ENCODE measurements at regions not wholly inside any gene's neighbourhood (a gene's known extent, or its start where the extent isn't known, plus 50 kb on each side); places are given as distances from the start of the nearest gene placed in this dataset.

GRCh38 chr1:90210633-90211491, 216.0 kb downstream of the ZNF326 start:
- TF ChIP-seq CTCF (conservative IDR thresholded peaks at IDR 0.05 in 1 of 2, IDR thresholded peaks at IDR 0.05 in 1 of 2; ENCODE audit: extremely low read depth in 1 of 2, insufficient read depth in 1 of 2, low read depth in 1 of 2, low read length in 2 of 2) (no peak), EZH2 (IDR thresholded peaks at IDR 0.05; ENCODE audit: borderline replicate concordance, low read length) (no peak)

Measured in mammary epithelial cell (primary cell).